ENCODE measurements at regions not wholly inside any gene's neighbourhood (a gene's known extent, or its start where the extent isn't known, plus 50 kb on each side); places are given as distances from the start of the nearest gene placed in this dataset.

- DNase-seq (ENCODE audit: low read depth): no peak
Measured at GRCh38 chr21:28826569-28826968, 166.1 kb downstream of the LTN1 start.

GRCh38 chr21:28826021-28826420 lies 166.7 kb downstream of the LTN1 start:
- no peak for DNase-seq (ENCODE audit: low read depth)

- DNase-seq (ENCODE audit: low read depth): no peak
Measured at GRCh38 chr21:28823429-28823828, 169.2 kb downstream of the LTN1 start.

- DNase-seq (ENCODE audit: low read depth): no peak
Measured at GRCh38 chr21:28822486-28823335, 170.0 kb downstream of the LTN1 start.

- no peak for DNase-seq (ENCODE audit: low read depth)
Measured at GRCh38 chr21:28822123-28822399, 170.6 kb downstream of the LTN1 start.

GRCh38 chr21:28821276-28822122 lies 171.2 kb downstream of the LTN1 start:
- DNase-seq (ENCODE audit: low read depth): no peak

- no peak for DNase-seq (ENCODE audit: low read depth)
Measured at GRCh38 chr21:28818663-28819278, 173.9 kb downstream of the LTN1 start.

GRCh38 chr21:28817871-28818270 lies 174.8 kb downstream of the LTN1 start:
- no peak for DNase-seq (ENCODE audit: low read depth)

GRCh38 chr21:28811860-28812259 lies 180.8 kb downstream of the LTN1 start:
- DNase-seq (ENCODE audit: low read depth): no peak

- no peak for DNase-seq (ENCODE audit: low read depth)
Measured at GRCh38 chr21:28810826-28811524, 181.7 kb downstream of the LTN1 start.

GRCh38 chr21:28805885-28806284 lies 186.8 kb downstream of the LTN1 start:
- DNase-seq (ENCODE audit: low read depth): no peak

- DNase-seq (ENCODE audit: low read depth): no peak
Measured at GRCh38 chr21:28804089-28804670, 188.5 kb downstream of the LTN1 start.

- DNase-seq (ENCODE audit: low read depth): no peak
Measured at GRCh38 chr21:28801906-28802305, 190.8 kb downstream of the LTN1 start.

- no peak for DNase-seq (ENCODE audit: low read depth)
Measured at GRCh38 chr21:28799926-28800325, 192.8 kb downstream of the LTN1 start.

- no peak for DNase-seq (ENCODE audit: low read depth)
Measured at GRCh38 chr21:28798798-28799197, 193.9 kb downstream of the LTN1 start.

GRCh38 chr21:28795251-28795650 lies 197.4 kb downstream of the LTN1 start:
- DNase-seq (ENCODE audit: low read depth): no peak

- no peak for DNase-seq (ENCODE audit: low read depth)
Measured at GRCh38 chr21:28794371-28794851, 198.3 kb downstream of the LTN1 start.

- DNase-seq (ENCODE audit: low read depth): no peak
Measured at GRCh38 chr21:28793043-28793442, 199.6 kb downstream of the LTN1 start.

GRCh38 chr21:28791595-28792282 lies 200.9 kb downstream of the LTN1 start:
- no peak for DNase-seq (ENCODE audit: low read depth)

GRCh38 chr21:28790335-28790734 lies 202.3 kb downstream of the LTN1 start:
- DNase-seq (ENCODE audit: low read depth): no peak

GRCh38 chr21:28789523-28789922 lies 203.2 kb downstream of the LTN1 start:
- no peak for DNase-seq (ENCODE audit: low read depth)
